Kidney (tissue), 13 donors: ENCODE measurements at regions not wholly inside any gene's neighbourhood (a gene's known extent, or its start where the extent isn't known, plus 50 kb on each side); places are given as distances from the start of the nearest gene placed in this dataset.

Source experiments
- DNase-seq, 5 donors: peaks; one replicate each; pipeline ENCODE4 v3.0.0-alpha.2; 2013 to 2020
- FAIRE-seq: peaks from 2 replicates; lab custom pipeline; 2012; peaks lifted over from hg19 to GRCh38; lab: Jason Lieb, UNC
- H3K27ac ChIP-seq, 2 donors: one replicate each; pipeline ENCODE4 v1.7.0; 2013; ENCODE audit warnings: low read depth in 2 of 2, low read length in 2 of 2, inconsistent platforms in 1 of 2
- H3K27me3 ChIP-seq: one replicate; pipeline ENCODE4 v1.7.1; 2013; ENCODE audit warnings: low read length, inconsistent platforms; ENCODE audit not compliant: control insufficient read depth, insufficient read depth
- H3K36me3 ChIP-seq, 3 donors: one replicate each; pipeline versions ENCODE4 v1.7.0 to v1.7.1; 2013; ENCODE audit warnings: low read length in 3 of 3, control low read depth in 1 of 3, inconsistent platforms in 1 of 3; ENCODE audit not compliant: insufficient read depth in 3 of 3, control insufficient read depth in 2 of 3
- H3K4me1 ChIP-seq, 3 donors: one replicate each; pipeline versions ENCODE4 v1.7.0 to v1.7.1; 2013; ENCODE audit warnings: low read length in 3 of 3, inconsistent platforms in 1 of 3, low read depth in 1 of 3; ENCODE audit not compliant: control insufficient read depth in 2 of 3, insufficient read depth in 2 of 3
- H3K4me3 ChIP-seq, 3 donors: one replicate each; pipeline versions ENCODE4 v1.7.0 to v1.8.1; 2013; ENCODE audit warnings: low read length in 3 of 3, control low read depth in 1 of 3, inconsistent platforms in 1 of 3
- H3K9ac ChIP-seq, 3 donors: one replicate each; pipeline versions ENCODE4 v1.7.0 to v1.7.1; 2013; ENCODE audit warnings: low read length in 3 of 3, control low read depth in 1 of 3, inconsistent platforms in 1 of 3
- H3K9me3 ChIP-seq, 3 donors: one replicate each; pipeline versions ENCODE4 v1.7.0 to v1.7.1; 2013; ENCODE audit warnings: low read length in 3 of 3, control low read depth in 1 of 3, inconsistent platforms in 1 of 3; ENCODE audit not compliant: control insufficient read depth in 2 of 3, insufficient read depth in 1 of 3
- CTCF ChIP-seq: IDR thresholded peaks from 3 replicates; pipeline ENCODE4 v1.5.1; 2012; ENCODE audit warnings: mild to moderate bottlenecking, moderate library complexity, borderline replicate concordance; ENCODE audit not compliant: insufficient read depth; ENCODE audit errors: extremely low read depth
- intact Hi-C: fragments of 100-400 bp; cut with DNase I; formaldehyde crosslinking; loops from one replicate; pipeline ENCODE4 v1.11.1; 2022
- donor health status: control.
- donor health status: control.
- donor health status: control.
- donor health status: control.
- donor health status: control.
- donor health status: DM: yes; HTN: yes; CAD: no.
- donor health status: Normal renal cell carcinoma (clear cell type).

- DNase-seq (no peak), FAIRE-seq (no peak)
- Histone ChIP-seq H3K36me3 (no peaks in the 10 kb centered on the region), H3K27ac (no peak overlapping the region), H3K9me3 (peaks cover 0 to 4% (median 0%) of the 10 kb centered on the region in 3 donors), H3K4me1 (no peaks in the 10 kb centered on the region), H3K4me3 (no peak overlapping the region), H3K9ac (no peak overlapping the region), H3K27me3 (no peaks in the 10 kb centered on the region)
- no peak for TF ChIP-seq CTCF
- intact Hi-C loops, result no loop called here
Observed at GRCh38 chr11:44464741-44465140, 100.7 kb upstream of the CD82 start.

- FAIRE-seq (no peak), DNase-seq (peak in 1 of 5 donors; percentile 11)
- Histone ChIP-seq H3K27me3 (no peaks in the 10 kb centered on the region), H3K9me3 (no peaks in the 10 kb centered on the region), H3K4me1 (no peaks in the 10 kb centered on the region), H3K27ac (no peak overlapping the region), H3K36me3 (no peaks in the 10 kb centered on the region), H3K9ac (no peak overlapping the region), H3K4me3 (no peak overlapping the region)
- no peak for TF ChIP-seq CTCF
- intact Hi-C loops, result no loop called here
Observed at GRCh38 chr11:44466531-44467205, 98.8 kb upstream of the CD82 start.

- no peak for DNase-seq
- intact Hi-C loops, result no loop called here
- no peak for FAIRE-seq
- Histone ChIP-seq H3K36me3 (no peaks in the 10 kb centered on the region), H3K27ac (no peak overlapping the region), H3K27me3 (no peaks in the 10 kb centered on the region), H3K9me3 (no peaks in the 10 kb centered on the region), H3K4me1 (no peaks in the 10 kb centered on the region), H3K9ac (no peak overlapping the region), H3K4me3 (no peak overlapping the region)
- TF ChIP-seq CTCF, result no peak
Observed at GRCh38 chr11:44467413-44467812, 98.0 kb upstream of the CD82 start.

GRCh38 chr11:44467931-44468330, 97.5 kb upstream of the CD82 start:
- no peak for DNase-seq

More at GRCh38 chr11:44467931-44468330, 97.5 kb upstream of the CD82 start:
- H3K27ac ChIP-seq, result no peak overlapping the region
- intact Hi-C loops, result no loop called here
- no peaks in the 10 kb centered on the region for H3K9me3 ChIP-seq
- no peak overlapping the region for H3K9ac ChIP-seq
- H3K27me3 ChIP-seq, result no peaks in the 10 kb centered on the region
- no peak overlapping the region for H3K4me3 ChIP-seq
- no peaks in the 10 kb centered on the region for H3K4me1 ChIP-seq
- FAIRE-seq, result no peak
- H3K36me3 ChIP-seq, result no peaks in the 10 kb centered on the region
- TF ChIP-seq CTCF, result no peak
